Liver (tissue), 3 donors: ENCODE measurements at regions not wholly inside any gene's neighbourhood (a gene's known extent, or its start where the extent isn't known, plus 50 kb on each side); places are given as distances from the start of the nearest gene placed in this dataset.

Experiments
- CTCF ChIP-seq: fragments of 150-350 bp; IDR thresholded peaks from 2 replicates; pipeline ENCODE4 v1.5.1; 2017; ENCODE audit warnings: improper control_type of control experiment, low read depth, low read length; ENCODE audit not compliant: missing input control
- EGR1 ChIP-seq, 2 donors: IDR thresholded peaks; 2 replicates each; pipeline ENCODE4 v1.6.1; 2016 to 2018; ENCODE audit warnings: antibody characterized with exemption in 2 of 2, low read depth in 2 of 2
- FOXA1 ChIP-seq: IDR thresholded peaks from 2 replicates; pipeline ENCODE4 v1.6.1; 2016; ENCODE audit warnings: antibody characterized with exemption
- FOXA2 ChIP-seq: IDR thresholded peaks from 2 replicates; pipeline ENCODE4 v1.6.1; 2016; ENCODE audit warnings: antibody characterized with exemption
- GABPA ChIP-seq, 2 donors: IDR thresholded peaks in 1 of 2; conservative IDR thresholded peaks in 1 of 2; 2 replicates each; pipeline ENCODE4 v1.6.1; 2016; ENCODE audit warnings: antibody characterized with exemption in 2 of 2, mild to moderate bottlenecking in 1 of 2, moderate library complexity in 1 of 2
- HNF4A ChIP-seq, 2 donors: conservative IDR thresholded peaks; 2 replicates each; pipeline ENCODE4 v1.6.1; 2016; ENCODE audit warnings: antibody characterized with exemption in 2 of 2, mild to moderate bottlenecking in 2 of 2
- JUND ChIP-seq, 2 donors: IDR thresholded peaks; 2 replicates each; pipeline ENCODE4 v1.6.1; 2016; ENCODE audit warnings: antibody characterized with exemption in 2 of 2
- REST ChIP-seq: IDR thresholded peaks from 2 replicates; pipeline ENCODE4 v1.6.1; 2016; ENCODE audit warnings: antibody characterized with exemption, mild to moderate bottlenecking
- TAF1 ChIP-seq: conservative IDR thresholded peaks from 2 replicates; pipeline ENCODE4 v1.6.1; 2016; ENCODE audit warnings: antibody characterized with exemption, mild to moderate bottlenecking
- YY1 ChIP-seq: IDR thresholded peaks from 2 replicates; pipeline ENCODE4 v1.6.1; 2016; ENCODE audit warnings: antibody characterized with exemption, mild to moderate bottlenecking
- ZBTB33 ChIP-seq: IDR thresholded peaks from 2 replicates; pipeline ENCODE4 v1.6.1; 2016; ENCODE audit warnings: antibody characterized with exemption
- TF ChIP-seq, protein P1 (sequence below): IDR thresholded peaks from 2 replicates; pipeline ENCODE4 v1.6.1; 2016; ENCODE audit warnings: antibody characterized with exemption
- donor health status: healthy.
- donor health status: healthy.

DNA sequence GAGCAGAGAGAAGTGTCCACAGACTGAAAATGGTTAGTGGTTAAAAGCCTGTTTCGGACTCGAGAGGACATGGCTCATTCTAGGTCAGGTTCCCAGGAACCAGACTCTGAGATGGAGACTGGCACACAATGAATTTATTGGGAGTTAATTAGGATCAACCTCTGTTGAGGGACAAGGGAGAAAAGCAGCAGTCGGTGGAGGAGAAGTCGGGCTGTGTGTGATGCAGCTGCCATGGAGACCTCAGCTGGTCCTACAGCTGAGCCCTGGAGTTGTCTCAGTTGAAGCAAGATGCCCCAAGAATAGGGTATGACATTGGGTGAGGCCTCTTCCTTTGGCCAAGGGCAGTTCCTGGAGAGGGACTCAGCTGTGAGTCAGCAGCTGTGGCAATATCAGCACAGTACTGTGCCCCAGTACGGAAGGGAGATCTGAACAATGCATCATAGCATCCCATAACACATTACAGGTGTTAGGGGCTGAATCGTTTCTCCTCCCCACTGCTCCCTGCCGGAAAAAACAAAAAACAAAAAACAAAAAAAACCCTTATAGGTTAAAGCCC lies 105.4 kb downstream of the ABHD5 start:
- TF ChIP-seq CTCF, result no peak
- no peak for TF ChIP-seq REST
- TF ChIP-seq GABPA (IDR thresholded peaks at IDR 0.05 in 1 of 2, conservative IDR thresholded peaks at IDR 0.05 in 1 of 2), result no peak
- no peak for TF ChIP-seq JUND (IDR thresholded peaks at IDR 0.05)
- TF ChIP-seq, protein P1, sequence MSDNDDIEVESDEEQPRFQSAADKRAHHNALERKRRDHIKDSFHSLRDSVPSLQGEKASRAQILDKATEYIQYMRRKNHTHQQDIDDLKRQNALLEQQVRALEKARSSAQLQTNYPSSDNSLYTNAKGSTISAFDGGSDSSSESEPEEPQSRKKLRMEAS, result no peak
- no peak for TF ChIP-seq FOXA1
- TF ChIP-seq YY1, result no peak
- TF ChIP-seq EGR1 (IDR thresholded peaks at IDR 0.05; ENCODE audit: low read depth in 2 of 2), result no peak
- TF ChIP-seq TAF1, result no peak
- no peak for TF ChIP-seq ZBTB33
- no peak for TF ChIP-seq HNF4A (conservative IDR thresholded peaks at IDR 0.05)
- no peak for TF ChIP-seq FOXA2
